Fibroblast of skin of scalp (primary cell): ENCODE measurements at regions not wholly inside any gene's neighbourhood (a gene's known extent, or its start where the extent isn't known, plus 50 kb on each side); places are given as distances from the start of the nearest gene placed in this dataset.

ENCODE experiments used
- DNase-seq: peaks from one replicate; pipeline ENCODE4 v3.0.0-alpha.2; 2013

DNA sequence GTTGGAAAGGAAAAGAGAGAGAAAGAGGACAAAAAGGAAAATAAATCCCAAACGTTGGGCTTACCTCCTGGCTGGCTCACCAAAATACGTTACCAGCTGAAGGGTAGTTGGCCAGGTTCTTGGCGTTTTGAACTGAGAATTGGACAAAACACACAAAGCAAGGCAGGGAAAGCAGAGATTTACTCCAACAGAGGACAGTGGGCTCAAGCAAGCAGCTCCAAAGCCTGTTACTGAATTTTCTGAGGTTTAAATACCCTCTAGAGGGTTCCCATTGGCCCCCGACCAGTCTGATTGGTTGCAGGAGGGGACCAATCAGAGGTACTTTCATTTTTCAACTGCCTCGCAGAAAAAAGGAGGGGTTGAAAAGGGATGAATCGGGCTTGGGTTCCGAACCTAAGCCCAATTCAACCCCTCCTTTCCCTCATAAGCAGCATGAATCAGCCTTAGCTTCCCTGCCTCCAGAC lies 55.6 kb upstream of the ALOX12 start:
- DNase-seq: no peak

GRCh38 chr17:6941989-6942388 lies 53.9 kb upstream of the ALOX12 start:
- no peak for DNase-seq

GRCh38 chr17:6943406-6943805 lies 52.4 kb upstream of the ALOX12 start:
- no peak for DNase-seq
